Inflammatory macrophage treated with lipopolysaccharide for 4 hours (primary cell): ENCODE measurements at regions not wholly inside any gene's neighbourhood (a gene's known extent, or its start where the extent isn't known, plus 50 kb on each side); places are given as distances from the start of the nearest gene placed in this dataset.
"Not testable (repeated sequence)": the region's sequence is repeated elsewhere in the genome, so short reads cannot be mapped to it uniquely, and the experiment has no call there.

Experiments
- DNase-seq: peaks from one replicate; pipeline ENCODE4 v3.0.0-alpha.2; 2020

DNA sequence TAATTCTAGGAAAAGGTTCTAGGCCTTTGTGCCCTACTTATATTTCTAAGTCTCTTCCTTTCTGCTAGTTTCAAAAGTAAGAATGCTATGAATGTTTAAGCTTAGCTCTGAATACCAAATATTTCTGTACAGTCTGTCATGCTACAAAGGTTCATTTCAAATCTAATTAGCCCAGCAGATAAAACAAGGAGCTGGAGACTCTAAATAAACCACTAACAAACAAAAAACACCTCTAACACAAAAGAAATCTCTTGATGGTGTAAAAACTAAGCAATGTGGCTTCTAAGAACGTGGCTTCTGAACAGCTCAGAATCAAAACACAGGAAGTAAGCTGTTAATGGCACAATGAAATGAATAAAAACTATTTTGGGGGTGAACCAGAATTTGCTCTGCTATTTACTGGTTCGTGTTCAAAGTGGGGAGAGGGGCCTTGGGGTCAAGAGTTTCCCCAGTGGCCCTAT is 198.3 kb downstream of the BCAS1 start:
- no peak for DNase-seq

- no peak for DNase-seq
Observed at GRCh38 chr20:53871541-53871940, 198.9 kb downstream of the BCAS1 start.

- no peak for DNase-seq
Observed at GRCh38 chr20:53870426-53871315, 199.7 kb downstream of the BCAS1 start.

DNA sequence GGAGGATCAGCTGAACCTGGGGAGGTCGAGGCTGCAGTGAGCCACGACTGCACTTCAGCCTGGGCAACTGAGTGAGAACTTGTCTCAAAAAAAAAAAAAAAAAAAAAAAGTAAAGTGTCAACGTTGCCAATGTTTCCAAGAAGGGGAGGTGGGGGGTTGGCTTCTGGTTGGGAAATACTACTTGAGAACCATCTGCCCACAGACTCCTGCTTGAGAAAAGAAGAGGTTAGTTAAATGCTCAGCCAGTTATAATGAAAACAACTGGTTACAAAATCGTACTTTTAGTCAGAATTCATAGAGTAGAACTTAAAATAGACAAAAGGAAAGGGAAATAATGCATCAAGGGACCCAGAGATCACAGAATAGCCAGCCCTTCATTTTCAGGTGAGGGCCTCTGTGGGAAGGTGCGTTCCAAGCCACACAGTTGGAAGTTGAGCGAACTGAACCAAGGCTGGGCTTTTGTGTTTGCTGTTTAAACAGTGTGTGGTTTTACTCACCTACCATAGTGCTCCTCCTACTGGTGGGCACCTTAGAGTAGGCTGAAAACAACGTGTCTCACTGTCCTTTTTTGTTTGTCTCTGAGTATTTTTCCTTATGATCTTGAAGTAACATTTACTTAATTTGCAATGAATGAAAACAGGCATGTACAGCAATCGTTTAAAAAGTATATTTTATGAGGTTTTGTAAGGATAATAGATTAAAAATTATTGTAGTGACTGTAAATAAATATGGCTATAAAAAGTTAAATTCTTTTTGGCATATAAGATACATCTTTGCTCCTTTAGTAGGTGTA is 200.7 kb downstream of the BCAS1 start:
- peak; percentile 59 for DNase-seq

GRCh38 chr20:53867741-53868351 is 202.5 kb downstream of the BCAS1 start:
- no peak for DNase-seq

DNA sequence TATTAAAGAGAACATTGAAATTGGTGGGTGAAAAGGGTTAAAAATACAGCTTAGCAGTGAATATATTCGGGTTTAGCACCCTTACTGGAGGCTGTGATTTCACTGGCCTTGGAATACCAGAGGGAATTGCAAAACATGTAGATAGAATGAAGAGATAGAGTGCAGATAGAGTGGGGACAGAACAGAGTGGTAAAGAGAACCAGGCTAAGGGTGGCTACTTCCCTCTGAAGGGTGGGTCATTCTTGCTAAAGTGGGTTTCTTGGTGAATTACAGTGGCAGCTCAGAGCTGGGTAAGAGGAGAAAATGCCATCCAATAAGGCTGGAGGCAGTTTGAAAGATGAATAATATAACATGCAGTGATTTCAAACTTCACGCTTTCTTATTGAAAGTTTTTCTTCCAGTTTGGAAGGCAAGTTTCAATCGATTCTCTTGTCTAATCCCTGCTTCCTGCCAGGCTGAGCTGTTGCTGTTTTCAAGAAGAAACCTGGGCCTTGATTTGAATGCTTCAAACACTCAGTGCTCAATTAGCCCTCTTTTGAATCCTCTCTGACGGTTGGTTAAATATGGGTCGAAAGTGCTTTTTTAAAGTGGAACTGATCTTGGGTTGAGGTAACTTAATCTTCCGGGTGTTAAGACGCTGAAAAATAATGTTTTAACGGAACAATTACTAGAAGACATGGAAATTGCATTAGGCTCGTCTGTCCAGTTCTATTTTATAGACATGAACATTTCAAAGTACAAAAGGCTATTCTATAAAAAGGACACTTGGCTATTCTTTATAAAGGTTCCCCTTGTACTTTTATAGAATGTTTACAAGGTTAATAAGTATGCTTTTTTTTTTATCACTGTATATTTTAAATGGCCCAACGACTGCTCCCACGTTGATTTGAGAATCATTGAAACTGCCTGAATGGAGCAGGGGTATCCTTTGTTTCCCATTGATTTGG is 203.3 kb downstream of the BCAS1 start:
- DNase-seq, result no peak

GRCh38 chr20:53865901-53866793 is 204.2 kb downstream of the BCAS1 start:
- DNase-seq, result peak; percentile 41

DNA sequence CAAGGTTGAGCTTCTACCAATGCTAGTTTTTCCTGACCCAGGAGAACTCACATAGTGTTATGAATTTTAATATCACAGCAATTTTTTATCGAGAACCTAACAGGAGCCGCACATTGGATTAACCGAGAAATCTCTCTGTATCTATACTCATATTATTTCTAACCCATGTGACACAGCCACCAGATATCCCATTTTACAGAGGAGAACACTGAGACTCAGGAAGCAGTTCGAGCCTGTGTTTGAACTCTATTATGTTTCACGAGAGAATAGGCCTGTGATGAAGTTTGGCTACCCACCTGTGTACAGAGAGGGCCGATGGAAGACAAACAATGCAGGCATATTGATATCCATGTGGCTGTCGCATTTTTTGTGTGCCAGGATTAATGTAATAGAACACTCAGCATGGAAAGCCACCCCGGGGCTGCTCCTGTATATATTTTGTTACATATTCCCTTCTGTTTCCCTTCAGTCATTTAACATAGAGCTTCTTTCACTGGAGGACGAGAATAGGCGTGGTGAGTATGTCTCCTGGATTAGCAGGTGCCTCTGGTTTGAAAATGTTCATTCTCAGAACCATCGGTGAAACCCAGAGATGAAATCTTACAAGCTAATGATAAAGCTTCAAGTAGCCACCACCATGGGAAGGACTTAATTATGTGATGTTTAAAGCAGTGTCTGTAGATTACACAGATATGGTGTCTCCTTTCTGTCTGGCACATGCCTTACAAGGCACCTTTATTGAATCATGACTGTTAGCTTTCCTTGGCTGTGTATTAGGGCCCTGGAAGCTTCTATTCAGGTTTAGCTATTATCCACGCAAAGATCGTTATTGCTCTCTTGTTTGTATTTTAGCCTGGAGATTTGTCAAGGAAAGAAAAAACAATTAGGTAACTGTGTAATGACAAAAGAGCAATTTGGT is 205.4 kb downstream of the BCAS1 start:
- not testable (repeated sequence) for DNase-seq

DNA sequence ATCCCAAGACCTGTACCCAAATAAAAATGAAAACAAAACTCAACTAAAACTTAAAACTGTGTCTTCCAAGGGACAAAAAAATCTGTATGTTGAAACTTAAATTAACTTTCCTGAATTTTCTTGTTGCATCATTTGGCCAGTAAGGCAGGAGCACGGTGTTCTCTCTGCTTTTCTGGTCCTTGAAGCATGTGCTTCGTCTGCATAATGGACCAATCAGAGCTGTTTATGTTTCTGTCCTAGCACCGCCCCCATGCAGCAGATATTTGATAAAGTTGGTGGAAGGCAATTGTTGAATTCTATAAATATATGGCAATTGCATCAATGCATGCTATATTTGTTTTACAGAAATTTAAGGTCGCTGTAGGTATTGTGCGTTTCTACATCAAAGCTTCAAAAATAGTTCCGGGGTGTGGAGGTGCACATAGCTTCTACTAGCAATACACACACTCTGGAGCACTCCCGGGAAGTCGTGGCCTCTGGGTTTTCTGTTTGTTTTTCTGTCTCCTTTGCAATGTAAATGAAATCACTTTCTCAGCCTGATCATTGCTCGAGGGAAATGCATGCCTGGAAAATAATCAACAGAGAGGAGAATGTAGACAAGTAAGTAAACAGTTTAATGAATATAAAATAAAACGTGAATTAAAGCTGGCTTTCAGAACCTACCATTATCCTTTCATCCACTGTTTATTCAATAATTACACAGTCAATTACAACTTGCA is 206.3 kb downstream of the BCAS1 start:
- not testable (repeated sequence) for DNase-seq

- not testable (repeated sequence) for DNase-seq
Observed at GRCh38 chr20:53863535-53863922, 206.9 kb downstream of the BCAS1 start.

GRCh38 chr20:53863039-53863438 is 207.4 kb downstream of the BCAS1 start:
- not testable (repeated sequence) for DNase-seq

- DNase-seq, result not testable (repeated sequence)
Observed at GRCh38 chr20:53862490-53862889, 207.9 kb downstream of the BCAS1 start.

DNA sequence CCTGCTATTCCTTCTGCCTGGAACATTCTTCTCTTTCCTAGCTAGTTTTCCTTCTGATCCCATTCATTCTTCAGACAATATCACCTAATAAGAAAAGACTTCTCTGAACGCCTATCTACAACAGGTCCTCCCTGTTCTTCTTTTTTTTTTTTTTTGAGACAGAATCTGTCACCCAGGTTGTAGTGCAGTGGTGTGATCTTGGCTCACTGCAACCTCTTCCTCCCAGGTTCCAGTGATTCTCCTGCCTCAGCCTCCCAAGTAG is 208.3 kb downstream of the BCAS1 start:
- not testable (repeated sequence) for DNase-seq

DNA sequence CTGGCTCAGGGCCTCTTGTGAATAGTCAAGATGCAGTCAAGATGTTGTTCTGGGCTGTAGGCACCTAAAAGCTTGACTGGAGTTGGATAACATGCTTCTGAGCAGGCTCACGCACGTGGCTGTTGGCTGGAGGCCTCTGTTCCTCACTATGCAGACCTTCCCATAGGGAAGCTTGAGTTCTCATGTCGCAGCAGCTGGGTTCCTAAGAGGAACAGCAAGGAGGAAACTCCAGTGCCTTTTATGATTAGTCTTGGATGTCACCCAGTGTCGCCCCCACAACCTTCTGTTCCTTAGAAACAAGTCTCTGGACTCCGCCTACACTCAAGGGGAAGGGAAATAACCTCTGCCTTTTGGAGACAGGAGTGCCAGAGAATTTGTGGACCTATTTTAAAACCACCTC is 210.7 kb downstream of the BCAS1 start:
- peak; percentile 85 for DNase-seq

DNA sequence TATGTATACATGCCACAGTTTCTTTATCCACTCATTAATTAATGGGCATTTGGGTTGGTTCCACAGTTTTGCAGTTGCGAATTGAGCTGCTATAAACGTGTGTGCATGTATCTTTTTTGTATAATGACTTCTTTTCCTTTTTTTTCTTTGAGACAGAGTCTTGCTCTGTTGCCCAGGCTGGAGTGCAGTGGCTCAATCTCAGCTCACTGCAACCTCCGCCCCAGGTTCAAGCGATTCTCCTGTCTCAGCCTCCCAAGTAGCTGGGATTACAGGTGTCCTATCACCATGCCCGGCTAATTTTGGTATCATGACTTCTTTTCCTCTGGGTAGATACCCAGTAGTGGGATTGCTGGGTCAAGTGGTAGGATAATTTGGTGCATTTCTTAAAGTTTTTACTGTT is 211.4 kb downstream of the BCAS1 start:
- DNase-seq, result not testable (repeated sequence)

- not testable (repeated sequence) for DNase-seq
Observed at GRCh38 chr20:53858516-53858915, 211.9 kb downstream of the BCAS1 start.

GRCh38 chr20:53857723-53858236 is 212.6 kb downstream of the BCAS1 start:
- no peak for DNase-seq

DNA sequence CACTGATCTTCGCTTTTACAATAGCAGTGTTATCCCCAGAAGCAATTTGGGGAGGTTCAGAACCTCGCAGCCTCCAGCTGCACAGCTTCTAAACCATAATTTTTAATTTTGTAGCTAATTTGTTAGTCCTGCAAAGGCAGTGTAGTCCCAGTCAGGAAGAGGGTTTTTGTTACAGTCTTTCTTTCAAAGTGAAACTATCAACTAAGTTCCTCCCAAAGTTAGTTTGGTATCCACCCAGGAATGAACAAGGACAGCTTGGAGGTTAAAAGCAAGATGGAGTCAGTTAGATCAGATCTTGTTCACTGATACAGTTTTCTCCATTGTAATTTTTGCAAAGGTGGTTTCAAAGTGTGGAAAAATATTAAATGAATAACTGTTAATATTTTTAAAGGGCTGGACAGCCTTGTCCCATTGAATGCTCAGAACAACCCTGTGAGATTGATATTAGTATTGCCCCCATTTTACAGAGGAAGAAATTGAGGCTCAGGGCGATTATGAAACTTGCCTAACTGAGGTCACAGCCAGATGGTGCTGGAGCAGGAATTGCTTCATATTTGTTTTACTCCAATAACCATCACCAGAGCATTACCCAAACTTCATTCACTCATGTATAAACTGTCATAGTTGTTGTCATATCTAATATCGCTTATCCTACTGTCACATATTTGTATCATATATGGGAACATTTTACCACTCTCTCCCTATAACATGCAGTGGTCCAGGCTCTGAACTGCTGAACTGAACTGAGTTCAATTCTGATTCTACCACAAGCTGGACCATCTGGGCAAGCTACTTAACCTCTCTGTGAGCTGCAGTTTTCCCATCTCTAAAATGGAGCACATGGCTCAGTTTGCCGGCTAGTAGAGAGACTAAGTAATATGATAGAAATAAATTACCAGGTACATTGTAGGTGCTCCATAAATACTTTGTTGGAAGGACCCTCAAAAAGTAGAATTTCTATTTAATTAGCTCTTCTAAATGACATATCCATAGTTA is 213.8 kb downstream of the BCAS1 start:
- peak; percentile 33 for DNase-seq
